HG02623 (cell line): ENCODE measurements at regions not wholly inside any gene's neighbourhood (a gene's known extent, or its start where the extent isn't known, plus 50 kb on each side); places are given as distances from the start of the nearest gene placed in this dataset.
"Not testable (repeated sequence)": the region's sequence is repeated elsewhere in the genome, so short reads cannot be mapped to it uniquely, and the experiment has no call there.

Experiments
- ATAC-seq: cut with Tn5 transposase; IDR thresholded peaks from one replicate; pipeline ENCODE4 v1.9.1; 2021; ENCODE audit warnings: moderate library complexity; ENCODE audit not compliant: unreplicated experiment

- ATAC-seq = no peak
Observed at GRCh38 chr2:58721912-58722591, 480.9 kb upstream of the FANCL start.

GRCh38 chr2:58720770-58721697 is 479.9 kb upstream of the FANCL start:
- ATAC-seq = no peak

DNA sequence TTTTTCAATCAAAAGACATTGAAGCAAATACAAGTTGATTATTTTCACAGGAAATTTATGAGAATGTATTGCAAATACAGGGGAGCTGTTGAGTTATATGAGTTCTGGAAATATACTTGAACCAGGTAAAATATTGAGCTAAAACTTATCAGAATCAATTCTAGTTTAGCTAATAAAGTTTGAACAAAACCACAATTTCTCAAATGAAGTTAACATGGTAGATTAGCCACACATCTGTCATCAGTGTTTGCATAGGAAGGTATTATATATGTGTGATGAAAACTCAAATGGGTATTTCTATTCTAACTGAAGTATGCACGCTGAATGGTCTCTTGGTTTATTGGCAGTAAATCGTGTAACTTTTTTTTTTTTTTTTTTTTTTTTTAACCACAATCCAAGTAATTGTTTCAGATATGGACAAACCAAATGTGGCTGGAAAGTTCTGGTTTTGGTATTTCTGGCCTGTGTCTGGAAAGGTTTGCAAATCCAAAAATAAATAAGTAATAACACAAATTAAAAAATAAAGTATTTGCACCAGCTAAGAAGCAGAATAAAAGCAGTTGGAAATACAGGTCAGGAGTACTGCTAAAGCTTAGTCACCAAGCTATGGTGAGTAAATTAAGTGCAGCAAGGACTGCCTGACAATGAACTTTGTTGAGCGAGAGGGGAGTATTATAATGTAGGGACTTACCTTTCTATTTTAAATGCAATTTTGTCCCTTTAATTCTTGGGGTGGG is 479.1 kb upstream of the FANCL start:
- no peak for ATAC-seq

- ATAC-seq = no peak
Observed at GRCh38 chr2:58715344-58715743, 474.2 kb upstream of the FANCL start.

GRCh38 chr2:58714238-58714637 is 473.1 kb upstream of the FANCL start:
- no peak for ATAC-seq

DNA sequence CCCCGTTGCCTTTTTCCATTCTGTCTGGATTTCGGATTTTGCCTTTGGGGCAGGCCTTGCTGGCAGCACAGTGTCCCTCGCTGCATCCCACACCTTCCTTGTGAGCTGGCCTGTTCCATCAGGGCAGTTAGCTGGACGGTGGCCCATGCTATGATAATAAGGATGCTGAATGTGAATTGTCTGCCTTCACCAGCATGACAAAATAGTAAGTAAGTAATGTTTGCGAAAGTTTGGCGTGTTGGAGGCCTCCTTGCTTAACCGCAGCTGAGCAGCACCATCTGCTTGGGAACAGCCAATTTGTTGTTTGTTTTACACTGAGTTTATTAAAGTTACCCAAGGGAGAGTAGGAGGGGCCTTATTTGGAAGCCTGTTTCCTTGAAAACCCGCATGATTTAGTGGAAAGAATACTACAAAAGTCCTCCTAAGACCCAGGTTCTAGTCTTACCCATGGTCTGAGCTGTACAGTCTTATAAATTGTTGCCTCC is 469.7 kb upstream of the FANCL start:
- ATAC-seq = no peak

DNA sequence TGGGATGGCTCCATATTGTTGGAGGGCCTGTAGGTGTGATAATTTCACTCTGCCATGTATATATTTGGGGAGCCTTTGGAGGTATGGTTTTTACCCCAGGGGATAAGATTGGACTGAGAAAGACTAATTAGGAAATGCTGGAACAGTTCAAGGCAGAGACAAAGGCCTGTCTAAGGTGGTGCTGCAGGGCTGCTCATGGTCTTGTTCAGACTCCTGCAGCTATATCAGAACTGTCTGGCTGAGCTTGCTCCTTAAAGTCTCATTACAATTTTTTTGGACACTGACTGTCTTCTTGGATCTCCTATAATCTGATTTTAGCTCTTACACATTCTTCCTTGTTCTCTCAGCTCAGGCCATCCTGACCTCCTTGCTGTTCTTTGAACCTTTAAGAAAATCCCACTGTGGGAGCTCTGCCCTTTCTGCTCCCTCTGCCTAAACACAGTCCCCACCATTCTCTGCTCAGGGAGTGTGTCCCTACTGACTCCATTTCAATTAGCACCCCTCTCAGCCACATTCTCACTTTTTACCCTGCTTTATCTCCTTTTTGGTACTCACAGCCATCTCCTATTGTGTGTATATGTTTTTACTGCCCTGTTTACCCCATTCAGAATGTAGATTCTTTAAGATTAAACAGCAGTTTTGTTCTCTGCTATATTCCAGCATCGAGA is 468.7 kb upstream of the FANCL start:
- no peak for ATAC-seq

DNA sequence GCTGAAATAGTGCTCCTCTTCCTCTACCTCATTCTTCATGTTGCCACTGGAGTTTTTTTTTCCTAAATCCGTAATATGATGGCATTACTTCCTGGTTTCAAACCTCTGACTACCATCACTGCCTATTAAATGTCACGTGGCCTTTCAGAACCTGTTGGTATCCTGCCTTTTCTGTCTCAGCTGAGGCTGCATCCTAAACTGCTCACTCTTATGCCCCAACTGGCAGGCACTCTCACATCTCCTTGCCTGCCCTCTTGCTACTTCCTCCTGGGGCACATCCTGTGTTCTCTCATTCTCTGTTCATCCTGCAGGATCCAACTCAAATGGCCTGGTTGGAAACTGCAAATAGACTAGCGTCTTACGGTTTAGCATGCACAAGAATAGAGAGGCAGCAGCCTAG is 468.1 kb upstream of the FANCL start:
- ATAC-seq = no peak

DNA sequence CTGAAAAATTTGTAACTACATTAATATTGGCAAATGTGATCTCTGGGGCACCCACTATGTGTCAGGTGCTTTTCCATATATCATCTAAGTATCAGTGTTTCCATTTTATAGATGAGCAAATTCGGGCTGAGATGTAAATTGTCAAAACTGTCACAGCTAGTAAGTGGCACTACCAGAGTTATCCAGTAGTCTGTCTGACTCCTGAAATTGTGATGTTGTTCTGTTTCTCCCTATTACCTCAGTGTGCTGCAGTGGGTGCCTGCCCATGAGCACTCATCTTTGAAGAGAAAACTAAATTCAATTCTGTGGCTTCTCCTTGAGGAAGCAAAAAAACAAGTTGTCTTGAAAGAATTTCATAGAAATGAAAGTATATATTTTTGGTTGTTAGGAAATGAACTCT is 467.4 kb upstream of the FANCL start:
- ATAC-seq = no peak

DNA sequence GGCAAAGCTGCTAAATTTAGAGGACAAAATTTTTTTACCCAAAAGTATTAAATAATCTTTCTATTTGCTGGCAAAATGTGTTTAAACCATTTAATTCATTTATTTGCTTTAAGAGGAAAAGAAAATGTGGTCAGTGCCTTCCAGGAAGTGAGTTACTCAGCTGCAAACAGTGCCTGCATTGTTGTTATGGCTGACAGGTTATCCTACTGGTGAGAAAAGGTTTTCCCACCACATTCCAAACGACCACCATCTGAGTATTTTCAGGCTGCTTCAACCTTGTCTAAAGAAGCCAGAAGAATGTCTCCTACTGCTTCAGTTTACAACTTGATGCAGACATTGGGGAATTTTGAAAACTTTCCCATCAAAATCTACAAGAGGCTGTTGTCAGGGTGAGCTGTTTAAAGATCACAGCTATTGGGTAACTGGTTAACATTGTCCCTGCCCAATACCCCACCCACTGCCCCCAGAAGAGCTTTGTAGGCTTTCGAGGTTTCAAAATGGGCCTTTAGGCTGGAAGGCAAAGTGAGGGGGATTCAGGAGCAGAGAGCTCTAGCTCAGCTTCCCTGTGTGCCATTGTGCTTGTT is 461.3 kb upstream of the FANCL start:
- ATAC-seq = no peak

GRCh38 chr2:58701688-58702301 is 460.7 kb upstream of the FANCL start:
- ATAC-seq = no peak

- no peak for ATAC-seq
Observed at GRCh38 chr2:58700591-58700990, 459.5 kb upstream of the FANCL start.

GRCh38 chr2:58699411-58699810 is 458.3 kb upstream of the FANCL start:
- ATAC-seq = no peak

DNA sequence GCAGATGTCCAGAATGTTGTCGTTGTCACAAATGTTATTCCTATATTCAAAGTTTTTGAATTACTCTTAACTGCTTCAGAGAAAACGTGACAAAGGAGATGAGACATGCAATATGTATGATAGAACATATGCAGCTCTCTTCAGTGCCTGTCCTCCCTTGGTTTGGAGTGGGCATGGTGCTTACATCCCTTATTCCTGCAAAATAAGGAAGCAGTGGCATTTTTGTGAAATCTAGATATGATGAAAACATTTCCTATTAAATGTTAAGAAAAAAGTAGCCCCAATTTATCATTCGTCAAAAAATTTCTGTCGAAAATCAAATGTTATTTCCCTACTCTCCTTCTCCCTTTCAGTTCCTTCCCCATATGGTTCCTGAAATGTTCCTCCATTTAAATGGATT is 457.5 kb upstream of the FANCL start:
- no peak for ATAC-seq

- ATAC-seq = not testable (repeated sequence)
Observed at GRCh38 chr2:58694114-58694513, 453.0 kb upstream of the FANCL start.

- not testable (repeated sequence) for ATAC-seq
Observed at GRCh38 chr2:58691041-58691440, 449.9 kb upstream of the FANCL start.

DNA sequence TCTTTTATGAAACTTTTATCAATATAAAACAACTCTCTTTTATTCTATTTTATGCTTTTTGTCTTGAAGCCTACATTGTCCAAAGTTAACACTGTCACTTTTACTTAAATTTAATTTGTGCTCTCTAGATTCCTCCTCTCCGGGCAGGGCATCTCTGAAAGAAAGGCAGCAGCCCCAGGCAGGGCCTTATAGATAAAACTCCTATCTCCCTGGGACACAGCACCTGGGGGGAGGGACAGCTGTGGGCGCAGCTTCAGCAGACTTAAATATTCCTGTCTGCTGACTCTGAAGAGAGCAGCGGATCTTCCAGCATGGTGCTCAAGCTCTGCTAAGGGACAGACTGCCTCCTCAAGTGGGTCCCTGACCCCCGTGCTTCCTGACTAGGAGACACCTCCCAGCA is 447.7 kb upstream of the FANCL start:
- no peak for ATAC-seq

GRCh38 chr2:58686776-58687175 is 445.7 kb upstream of the FANCL start:
- no peak for ATAC-seq

DNA sequence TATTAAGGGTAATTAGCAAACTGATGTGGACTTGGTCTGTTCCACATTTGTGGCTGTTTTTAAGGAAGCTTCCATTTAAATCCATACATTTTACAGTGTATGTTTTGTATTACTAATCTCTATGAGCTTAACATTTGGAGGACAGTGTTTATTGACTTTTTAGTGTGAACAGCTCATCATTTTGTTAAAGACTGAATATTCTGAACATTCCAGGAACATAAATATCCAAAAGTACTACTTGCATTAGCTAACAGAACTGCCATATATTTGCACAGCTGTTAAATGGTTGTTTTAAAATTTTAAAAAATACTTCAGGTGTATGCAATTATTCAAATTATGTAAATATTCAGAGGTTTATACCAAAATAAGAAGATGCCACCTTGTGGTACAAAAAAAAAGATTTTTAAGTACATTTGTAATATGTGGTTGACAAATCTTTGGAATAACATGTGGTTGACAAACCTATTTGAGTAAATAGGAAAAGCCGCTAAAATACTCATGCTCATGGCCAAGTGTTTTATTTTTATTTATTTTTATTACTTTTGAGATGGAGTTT is 439.7 kb upstream of the FANCL start:
- no peak for ATAC-seq

DNA sequence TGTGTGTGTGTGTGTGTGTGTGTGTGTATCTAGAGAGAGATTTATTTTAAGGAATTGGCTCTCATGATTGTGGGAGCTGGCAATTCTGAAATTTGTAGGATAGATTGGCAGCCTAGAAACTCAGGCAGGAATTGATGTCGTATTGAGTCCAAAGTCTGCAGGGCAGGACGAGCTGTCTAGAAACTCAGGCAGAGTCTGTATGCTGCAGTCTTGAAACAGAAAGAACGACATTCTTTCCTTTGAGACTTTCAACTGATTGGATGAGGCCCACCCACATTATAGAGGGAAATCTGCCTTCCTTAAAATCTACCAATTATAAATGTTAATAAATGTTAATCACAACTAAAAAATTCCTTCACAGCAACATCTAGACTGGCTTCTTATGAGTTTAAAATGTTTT is 436.6 kb upstream of the FANCL start:
- no peak for ATAC-seq
